HCT116 (cell line): ENCODE measurements at regions not wholly inside any gene's neighbourhood (a gene's known extent, or its start where the extent isn't known, plus 50 kb on each side); places are given as distances from the start of the nearest gene placed in this dataset.

Experiments used
- ATAC-seq: fragments of 200-7000 bp; cut with Tn5 transposase; 2 replicates; pipeline ENCODE4 v1.9.1; 2020; ENCODE audit warnings: mild to moderate bottlenecking, moderate library complexity
- BruUV-seq: library from RNA; stranded (reverse); fragments of 400-500 nt; replicated peaks from 2 replicates; lab custom pipeline; 2021; lab: Mats Ljungman, UMichigan
- CTCF ChIA-PET: fragments of 300-600 bp; sonication (Branson Sonifier 250); formaldehyde crosslinking; loops from one replicate; lab custom pipeline; 2021; ENCODE audit warnings: antibody characterized with exemption; lab: Charles Lee
- POLR2A ChIA-PET: fragments of 300-600, 350-600 bp; sonication (Branson Sonifier 250); formaldehyde crosslinking; loops from one replicate; lab custom pipeline; 2021; ENCODE audit warnings: antibody characterized with exemption; lab: Charles Lee
- RAD21 ChIA-PET, 2 experiments: fragments of 300-600 bp; sonication (Branson Sonifier 250); formaldehyde crosslinking; loops; one replicate each; lab custom pipeline; 2023; ENCODE audit warnings: low total read pairs in 2 of 2; ENCODE audit not compliant: uncharacterized antibody in 2 of 2, unreplicated experiment in 2 of 2, low non-redundant PET in 1 of 2; lab: Charles Lee
- DNase-seq: peaks from one replicate; pipeline ENCODE4 v3.0.0-alpha.2; 2010; ENCODE audit warnings: low read depth, low spot score
- H2AFZ ChIP-seq: fragments of 200-600 bp; shearing (Covaris generic), sonication (generic); 2 replicates; pipeline ENCODE4 v1.6.1; 2017; ENCODE audit warnings: low read depth, mixed run types, mixed read lengths, antibody characterized with exemption, low read length; ENCODE audit not compliant: poor library complexity, severe bottlenecking
- H3K27ac ChIP-seq: 2 replicates; pipeline ENCODE4 v1.5.1; 2012; ENCODE audit warnings: low read depth, low read length
- H3K27me3 ChIP-seq: fragments of 200-600 bp; sonication (generic); 2 replicates; pipeline ENCODE4 v1.6.1; 2016; ENCODE audit warnings: mixed run types, low read length, mixed read lengths; ENCODE audit not compliant: insufficient read depth
- H3K36me3 ChIP-seq, 2 experiments: fragments of 200-500 bp in 1 of 2; fragments of 200-600 bp in 1 of 2; sonication (Bioruptor generic) in 1 of 2; sonication (generic) in 1 of 2; 2 replicates each; pipeline versions ENCODE4 v1.5.1 to v1.6.1; 2014 to 2016; ENCODE audit warnings: low read length in 2 of 2, inconsistent platforms in 1 of 2, mixed read lengths in 1 of 2, mixed run types in 1 of 2; ENCODE audit not compliant: insufficient read depth in 2 of 2, control insufficient read depth in 1 of 2
- H3K4me1 ChIP-seq, 2 experiments: fragments of 200-600 bp in 1 of 2; sonication (generic) in 1 of 2; 2 replicates each; pipeline versions ENCODE4 v1.5.1 to v1.6.1; 2012 to 2017; ENCODE audit warnings: low read length in 2 of 2, inconsistent platforms in 1 of 2, mild to moderate bottlenecking in 1 of 2, mixed read lengths in 1 of 2, mixed run types in 1 of 2, moderate library complexity in 1 of 2; ENCODE audit not compliant: insufficient read depth in 2 of 2, control insufficient read depth in 1 of 2
- H3K4me2 ChIP-seq: fragments of 200-600 bp; sonication (generic); 2 replicates; pipeline ENCODE4 v1.6.1; 2017; ENCODE audit warnings: mixed run types, low read length, mixed read lengths
- H3K4me3 ChIP-seq, 2 experiments: fragments of 200-600 bp in 1 of 2; sonication (generic) in 1 of 2; replicated peaks in 1 of 2; 2 replicates each; pipeline ENCODE4 v1.5.1; 2011 to 2016; ENCODE audit warnings: low read length in 2 of 2, control low read depth in 1 of 2, low read depth in 1 of 2, mild to moderate bottlenecking in 1 of 2, mixed read lengths in 1 of 2, mixed run types in 1 of 2
- H3K79me2 ChIP-seq: fragments of 200-600 bp; sonication (generic); 2 replicates; pipeline ENCODE4 v1.6.1; 2017; ENCODE audit warnings: mild to moderate bottlenecking, mixed run types, low read length, moderate library complexity, mixed read lengths; ENCODE audit not compliant: insufficient read depth
- H3K9ac ChIP-seq: fragments of 200-600 bp; sonication (generic); 2 replicates; pipeline ENCODE4 v1.6.1; 2016; ENCODE audit warnings: low read length, mixed read lengths
- H3K9me2 ChIP-seq: fragments of 200-600 bp; sonication (generic), shearing (Covaris generic); 2 replicates; pipeline ENCODE4 v1.6.1; 2017; ENCODE audit warnings: mixed run types, mild to moderate bottlenecking, moderate library complexity; ENCODE audit not compliant: insufficient read depth
- H3K9me3 ChIP-seq, 2 experiments: fragments of 200-500 bp in 1 of 2; fragments of 200-600 bp in 1 of 2; sonication (Bioruptor generic) in 1 of 2; sonication (generic) in 1 of 2; 2 replicates each; pipeline ENCODE4 v1.6.1; 2014 to 2017; ENCODE audit warnings: low read length in 2 of 2, mixed read lengths in 2 of 2, inconsistent platforms in 1 of 2, low read depth in 1 of 2, mild to moderate bottlenecking in 1 of 2, mixed run types in 1 of 2, moderate library complexity in 1 of 2; ENCODE audit not compliant: control insufficient read depth in 1 of 2, insufficient read depth in 1 of 2
- H4K20me1 ChIP-seq: fragments of 200-600 bp; sonication (generic), shearing (Covaris generic); 2 replicates; pipeline ENCODE4 v1.6.1; 2017; ENCODE audit warnings: mixed run types, mild to moderate bottlenecking, moderate library complexity; ENCODE audit not compliant: insufficient read depth
- EGR1 ChIP-seq: IDR thresholded peaks from 2 replicates; pipeline ENCODE4 v1.6.1; 2012; ENCODE audit warnings: low read depth
- ELF1 ChIP-seq: IDR thresholded peaks from 2 replicates; pipeline ENCODE4 v1.6.1; 2012; ENCODE audit warnings: low read depth, borderline replicate concordance
- EZH2 ChIP-seq: fragments of 200-600 bp; sonication (generic); IDR thresholded peaks from 2 replicates; pipeline ENCODE4 v1.6.1; 2017; ENCODE audit warnings: antibody characterized with exemption, mixed run types
- JUND ChIP-seq: IDR thresholded peaks from 2 replicates; pipeline ENCODE4 v1.6.1; 2012
- POLR2A ChIP-seq: IDR thresholded peaks from 2 replicates; pipeline ENCODE4 v1.7.0; 2011; ENCODE audit warnings: borderline replicate concordance; ENCODE audit not compliant: insufficient read depth, insufficient read length; ENCODE audit errors: extremely low read depth
- POLR2AphosphoS5 ChIP-seq: IDR thresholded peaks from 2 replicates; pipeline ENCODE4 v1.6.1; 2011; ENCODE audit warnings: mild to moderate bottlenecking, low read depth, low read length, moderate library complexity
- RAD21 ChIP-seq: IDR thresholded peaks from 2 replicates; pipeline ENCODE4 v1.6.1; 2012; ENCODE audit warnings: low read depth, mild to moderate bottlenecking
- SIN3A ChIP-seq: IDR thresholded peaks from 2 replicates; pipeline ENCODE4 v1.6.1; 2012; ENCODE audit warnings: low read depth
- SP1 ChIP-seq: IDR thresholded peaks from 2 replicates; pipeline ENCODE4 v1.6.1; 2012; ENCODE audit warnings: low read depth
- TCF7L2 ChIP-seq: IDR thresholded peaks from 2 replicates; pipeline ENCODE4 v1.7.0; 2011; ENCODE audit warnings: borderline replicate concordance, inconsistent platforms; ENCODE audit not compliant: insufficient read depth, insufficient read length; ENCODE audit errors: extremely low read depth
- YY1 ChIP-seq: IDR thresholded peaks from 2 replicates; pipeline ENCODE4 v1.6.1; 2011; ENCODE audit warnings: low read length, low read depth, moderate library complexity, mild to moderate bottlenecking; ENCODE audit not compliant: insufficient replicate concordance; ENCODE audit errors: extremely low read depth
- intact Hi-C: fragments of 100-400 bp; cut with micrococcal nuclease; formaldehyde crosslinking; loops from 2 replicates; pipeline ENCODE4 v1.10.0; 2022
- TF ChIP-seq, protein P1 (sequence below): IDR thresholded peaks from 2 replicates; pipeline ENCODE4 v1.6.1; 2011; ENCODE audit warnings: mild to moderate bottlenecking, low read length, moderate library complexity; ENCODE audit not compliant: insufficient replicate concordance; ENCODE audit errors: extremely low read depth
- TF ChIP-seq, protein P2 (sequence below): IDR thresholded peaks from 2 replicates; pipeline ENCODE4 v1.6.1; 2012
- TF ChIP-seq, protein P3 (sequence below): IDR thresholded peaks from 2 replicates; pipeline ENCODE4 v1.6.1; 2012
- TF ChIP-seq, protein P4 (sequence below): IDR thresholded peaks from 2 replicates; pipeline ENCODE4 v1.6.1; 2012; ENCODE audit warnings: low read depth

DNA sequence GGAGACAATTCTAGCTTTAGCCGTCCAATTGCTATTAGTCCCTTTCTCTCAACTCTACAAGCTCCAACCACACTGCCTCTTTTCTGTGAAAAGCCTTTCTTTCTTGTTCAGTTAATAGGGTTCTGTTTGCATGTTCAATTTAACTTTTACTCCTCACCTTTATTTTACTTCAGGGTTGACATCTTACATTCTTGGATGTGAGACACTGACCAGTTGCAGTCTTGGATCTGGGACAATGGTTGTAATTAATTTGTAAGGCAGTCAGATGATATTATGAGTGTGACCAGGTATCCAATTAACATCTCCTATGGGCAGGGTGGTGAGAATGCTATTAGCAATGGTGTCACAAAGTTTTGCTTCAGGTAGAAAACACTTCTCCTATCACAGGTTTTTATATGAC is 774.5 kb downstream of the TLR4 start:
- CTCF ChIA-PET: no interaction called here
- BruUV-seq: no TSS peak
- DNase-seq: no peak

More for the DNA sequence above, 774.5 kb downstream of the TLR4 start:
- no peak for TF ChIP-seq SP1
- no peak for TF ChIP-seq EGR1
- TF ChIP-seq, protein P1, sequence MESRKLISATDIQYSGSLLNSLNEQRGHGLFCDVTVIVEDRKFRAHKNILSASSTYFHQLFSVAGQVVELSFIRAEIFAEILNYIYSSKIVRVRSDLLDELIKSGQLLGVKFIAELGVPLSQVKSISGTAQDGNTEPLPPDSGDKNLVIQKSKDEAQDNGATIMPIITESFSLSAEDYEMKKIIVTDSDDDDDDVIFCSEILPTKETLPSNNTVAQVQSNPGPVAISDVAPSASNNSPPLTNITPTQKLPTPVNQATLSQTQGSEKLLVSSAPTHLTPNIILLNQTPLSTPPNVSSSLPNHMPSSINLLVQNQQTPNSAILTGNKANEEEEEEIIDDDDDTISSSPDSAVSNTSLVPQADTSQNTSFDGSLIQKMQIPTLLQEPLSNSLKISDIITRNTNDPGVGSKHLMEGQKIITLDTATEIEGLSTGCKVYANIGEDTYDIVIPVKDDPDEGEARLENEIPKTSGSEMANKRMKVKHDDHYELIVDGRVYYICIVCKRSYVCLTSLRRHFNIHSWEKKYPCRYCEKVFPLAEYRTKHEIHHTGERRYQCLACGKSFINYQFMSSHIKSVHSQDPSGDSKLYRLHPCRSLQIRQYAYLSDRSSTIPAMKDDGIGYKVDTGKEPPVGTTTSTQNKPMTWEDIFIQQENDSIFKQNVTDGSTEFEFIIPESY: no peak
- TF ChIP-seq, protein P2, sequence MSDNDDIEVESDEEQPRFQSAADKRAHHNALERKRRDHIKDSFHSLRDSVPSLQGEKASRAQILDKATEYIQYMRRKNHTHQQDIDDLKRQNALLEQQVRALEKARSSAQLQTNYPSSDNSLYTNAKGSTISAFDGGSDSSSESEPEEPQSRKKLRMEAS: no peak
- TF ChIP-seq SIN3A: no peak
- TF ChIP-seq, protein P3, sequence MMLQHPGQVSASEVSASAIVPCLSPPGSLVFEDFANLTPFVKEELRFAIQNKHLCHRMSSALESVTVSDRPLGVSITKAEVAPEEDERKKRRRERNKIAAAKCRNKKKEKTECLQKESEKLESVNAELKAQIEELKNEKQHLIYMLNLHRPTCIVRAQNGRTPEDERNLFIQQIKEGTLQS: no peak
- TF ChIP-seq ELF1: no peak
- no peak for TF ChIP-seq JUND
- TF ChIP-seq, protein P4, sequence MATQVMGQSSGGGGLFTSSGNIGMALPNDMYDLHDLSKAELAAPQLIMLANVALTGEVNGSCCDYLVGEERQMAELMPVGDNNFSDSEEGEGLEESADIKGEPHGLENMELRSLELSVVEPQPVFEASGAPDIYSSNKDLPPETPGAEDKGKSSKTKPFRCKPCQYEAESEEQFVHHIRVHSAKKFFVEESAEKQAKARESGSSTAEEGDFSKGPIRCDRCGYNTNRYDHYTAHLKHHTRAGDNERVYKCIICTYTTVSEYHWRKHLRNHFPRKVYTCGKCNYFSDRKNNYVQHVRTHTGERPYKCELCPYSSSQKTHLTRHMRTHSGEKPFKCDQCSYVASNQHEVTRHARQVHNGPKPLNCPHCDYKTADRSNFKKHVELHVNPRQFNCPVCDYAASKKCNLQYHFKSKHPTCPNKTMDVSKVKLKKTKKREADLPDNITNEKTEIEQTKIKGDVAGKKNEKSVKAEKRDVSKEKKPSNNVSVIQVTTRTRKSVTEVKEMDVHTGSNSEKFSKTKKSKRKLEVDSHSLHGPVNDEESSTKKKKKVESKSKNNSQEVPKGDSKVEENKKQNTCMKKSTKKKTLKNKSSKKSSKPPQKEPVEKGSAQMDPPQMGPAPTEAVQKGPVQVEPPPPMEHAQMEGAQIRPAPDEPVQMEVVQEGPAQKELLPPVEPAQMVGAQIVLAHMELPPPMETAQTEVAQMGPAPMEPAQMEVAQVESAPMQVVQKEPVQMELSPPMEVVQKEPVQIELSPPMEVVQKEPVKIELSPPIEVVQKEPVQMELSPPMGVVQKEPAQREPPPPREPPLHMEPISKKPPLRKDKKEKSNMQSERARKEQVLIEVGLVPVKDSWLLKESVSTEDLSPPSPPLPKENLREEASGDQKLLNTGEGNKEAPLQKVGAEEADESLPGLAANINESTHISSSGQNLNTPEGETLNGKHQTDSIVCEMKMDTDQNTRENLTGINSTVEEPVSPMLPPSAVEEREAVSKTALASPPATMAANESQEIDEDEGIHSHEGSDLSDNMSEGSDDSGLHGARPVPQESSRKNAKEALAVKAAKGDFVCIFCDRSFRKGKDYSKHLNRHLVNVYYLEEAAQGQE: no peak
- TF ChIP-seq POLR2AphosphoS5: no peak
- no peak for TF ChIP-seq YY1
- TF ChIP-seq POLR2A: no peak
- no peak for TF ChIP-seq TCF7L2
- no peak for TF ChIP-seq EZH2
- no peak for TF ChIP-seq RAD21
- TF ChIP-seq, all 23 proteins: peak for 0
- H3K9me2 ChIP-seq: no peaks in the 10 kb centered on the region
- no peaks in the 10 kb centered on the region for H3K79me2 ChIP-seq
- ATAC-seq: no peak
- POLR2A ChIA-PET: no interaction called here
- no peaks in the 10 kb centered on the region for H3K4me1 ChIP-seq
- H3K27me3 ChIP-seq: no peaks in the 10 kb centered on the region
- intact Hi-C loops: no loop called here
- RAD21 ChIA-PET: interaction anchor here in 1 of 2 experiments (0.6 kb wide), 1 partner anchor 1892 kb away, joined by 4 read pairs; no protein-coding TSS in a partner anchor
- H3K9ac ChIP-seq: no peak overlapping the region
- H4K20me1 ChIP-seq: no peaks in the 10 kb centered on the region
- no peak overlapping the region for H3K27ac ChIP-seq
- H2AFZ ChIP-seq: no peak overlapping the region
- no peaks in the 10 kb centered on the region for H3K36me3 ChIP-seq
- no peak overlapping the region for H3K4me2 ChIP-seq
- H3K9me3 ChIP-seq: peaks cover 3 to 17% of the 10 kb centered on the region in 2 experiments; a peak in 2 of 4 replicates
- no peak overlapping the region for H3K4me3 ChIP-seq
